Tibial nerve (tissue), 3 donors: ENCODE measurements at regions not wholly inside any gene's neighbourhood (a gene's known extent, or its start where the extent isn't known, plus 50 kb on each side); places are given as distances from the start of the nearest gene placed in this dataset.

Experiments
- POLR2A ChIP-seq, 2 donors: fragments of 450-650 bp; IDR thresholded peaks; one replicate each; pipeline ENCODE4 v1.6.1; 2017; ENCODE audit warnings: antibody characterized with exemption in 2 of 2, mild to moderate bottlenecking in 2 of 2, moderate library complexity in 2 of 2
- TF ChIP-seq, protein P1 (sequence below), 5 experiments: fragments of 200-600 bp in 3 of 5; fragments of 450-650 bp in 2 of 5; sonication (generic) in 3 of 5; IDR thresholded peaks; one replicate each; pipeline ENCODE4 v1.5.1; 2016 to 2019; ENCODE audit warnings: antibody characterized with exemption in 5 of 5, mild to moderate bottlenecking in 3 of 5, moderate library complexity in 2 of 5

DNA sequence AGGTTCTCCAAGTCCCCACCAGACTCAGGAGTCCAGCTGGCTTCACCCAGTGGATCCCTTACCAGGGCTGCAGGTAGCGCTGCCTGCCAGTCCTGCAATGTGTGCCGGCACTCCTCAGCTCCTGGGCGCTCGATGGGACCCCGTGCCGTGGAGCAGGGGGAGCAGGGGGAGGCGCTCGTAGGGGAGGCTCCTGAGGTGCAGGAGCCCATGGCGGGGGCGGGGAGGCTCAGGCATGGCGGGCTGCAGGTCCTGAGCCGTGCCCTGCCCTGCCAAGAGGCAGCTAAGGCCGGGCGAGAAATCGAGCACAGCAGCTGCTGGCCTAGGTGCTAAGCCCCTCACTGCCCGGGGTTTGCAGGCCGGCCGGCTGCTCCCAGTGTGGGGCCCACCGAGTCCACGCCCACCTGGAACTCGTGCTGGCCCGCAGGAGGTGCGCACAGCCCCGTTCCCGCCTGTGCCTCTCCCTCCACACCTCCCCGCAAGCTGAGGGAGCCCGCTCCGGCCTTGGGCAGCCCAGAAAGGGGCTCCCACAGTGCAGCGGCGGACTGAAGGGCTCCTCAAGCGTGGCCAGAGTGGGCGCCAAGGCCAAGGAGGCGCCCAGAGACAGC lies 792.9 kb upstream of the CCDC179 start:
- TF ChIP-seq, protein P1, sequence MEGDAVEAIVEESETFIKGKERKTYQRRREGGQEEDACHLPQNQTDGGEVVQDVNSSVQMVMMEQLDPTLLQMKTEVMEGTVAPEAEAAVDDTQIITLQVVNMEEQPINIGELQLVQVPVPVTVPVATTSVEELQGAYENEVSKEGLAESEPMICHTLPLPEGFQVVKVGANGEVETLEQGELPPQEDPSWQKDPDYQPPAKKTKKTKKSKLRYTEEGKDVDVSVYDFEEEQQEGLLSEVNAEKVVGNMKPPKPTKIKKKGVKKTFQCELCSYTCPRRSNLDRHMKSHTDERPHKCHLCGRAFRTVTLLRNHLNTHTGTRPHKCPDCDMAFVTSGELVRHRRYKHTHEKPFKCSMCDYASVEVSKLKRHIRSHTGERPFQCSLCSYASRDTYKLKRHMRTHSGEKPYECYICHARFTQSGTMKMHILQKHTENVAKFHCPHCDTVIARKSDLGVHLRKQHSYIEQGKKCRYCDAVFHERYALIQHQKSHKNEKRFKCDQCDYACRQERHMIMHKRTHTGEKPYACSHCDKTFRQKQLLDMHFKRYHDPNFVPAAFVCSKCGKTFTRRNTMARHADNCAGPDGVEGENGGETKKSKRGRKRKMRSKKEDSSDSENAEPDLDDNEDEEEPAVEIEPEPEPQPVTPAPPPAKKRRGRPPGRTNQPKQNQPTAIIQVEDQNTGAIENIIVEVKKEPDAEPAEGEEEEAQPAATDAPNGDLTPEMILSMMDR (IDR thresholded peaks at IDR 0.05), result no peak
- TF ChIP-seq POLR2A (IDR thresholded peaks at IDR 0.05), result no peak
